ENCODE measurements at regions not wholly inside any gene's neighbourhood (a gene's known extent, or its start where the extent isn't known, plus 50 kb on each side); places are given as distances from the start of the nearest gene placed in this dataset.

GRCh38 chr6:81808851-81809570 lies 56.5 kb upstream of the TENT5A start:
- TF ChIP-seq CEBPB (IDR thresholded peaks at IDR 0.05) (no peak), RAD21 (IDR thresholded peaks at IDR 0.05; ENCODE audit: low read depth) (no peak), TEAD4 (IDR thresholded peaks at IDR 0.05) (no peak), NFIC (IDR thresholded peaks at IDR 0.05) (no peak), REST (IDR thresholded peaks at IDR 0.05; ENCODE audit: low read depth) (no peak), ZBTB7A (IDR thresholded peaks at IDR 0.05; ENCODE audit: low read depth) (no peak), MAX (IDR thresholded peaks at IDR 0.05) (no peak), CREB1 (IDR thresholded peaks at IDR 0.05; ENCODE audit: low read depth) (no peak), FOXM1 (IDR thresholded peaks at IDR 0.05; ENCODE audit: borderline replicate concordance, low read depth) (no peak), EP300 (IDR thresholded peaks at IDR 0.05; ENCODE audit: borderline replicate concordance) (no peak), YY1 (IDR thresholded peaks at IDR 0.05; ENCODE audit: low read depth) (no peak), TCF12 (IDR thresholded peaks at IDR 0.05; ENCODE audit: low read depth) (no peak), EGR1 (IDR thresholded peaks at IDR 0.05) (no peak), TAF1 (IDR thresholded peaks at IDR 0.05; ENCODE audit: low read depth) (no peak), USF1 (IDR thresholded peaks at IDR 0.05) (no peak)

- TF ChIP-seq ZBTB7A (IDR thresholded peaks at IDR 0.05; ENCODE audit: low read depth) (no peak), RAD21 (IDR thresholded peaks at IDR 0.05; ENCODE audit: low read depth) (no peak), TEAD4 (IDR thresholded peaks at IDR 0.05) (no peak), TCF12 (IDR thresholded peaks at IDR 0.05; ENCODE audit: low read depth) (no peak), YY1 (IDR thresholded peaks at IDR 0.05; ENCODE audit: low read depth) (no peak), EP300 (IDR thresholded peaks at IDR 0.05; ENCODE audit: borderline replicate concordance) (no peak), TAF1 (IDR thresholded peaks at IDR 0.05; ENCODE audit: low read depth) (no peak), CREB1 (IDR thresholded peaks at IDR 0.05; ENCODE audit: low read depth) (no peak), NFIC (IDR thresholded peaks at IDR 0.05) (no peak), MAX (IDR thresholded peaks at IDR 0.05) (no peak), CEBPB (IDR thresholded peaks at IDR 0.05) (no peak), REST (IDR thresholded peaks at IDR 0.05; ENCODE audit: low read depth) (no peak), USF1 (IDR thresholded peaks at IDR 0.05) (no peak), FOXM1 (IDR thresholded peaks at IDR 0.05; ENCODE audit: borderline replicate concordance, low read depth) (no peak), EGR1 (IDR thresholded peaks at IDR 0.05) (no peak)
Observed at GRCh38 chr6:81806793-81807565, 54.5 kb upstream of the TENT5A start.

- TF ChIP-seq REST (IDR thresholded peaks at IDR 0.05; ENCODE audit: low read depth) (no peak), EGR1 (IDR thresholded peaks at IDR 0.05) (no peak), NFIC (IDR thresholded peaks at IDR 0.05) (no peak), TCF12 (IDR thresholded peaks at IDR 0.05; ENCODE audit: low read depth) (no peak), CREB1 (IDR thresholded peaks at IDR 0.05; ENCODE audit: low read depth) (no peak), TEAD4 (IDR thresholded peaks at IDR 0.05) (no peak), RAD21 (IDR thresholded peaks at IDR 0.05; ENCODE audit: low read depth) (no peak), TAF1 (IDR thresholded peaks at IDR 0.05; ENCODE audit: low read depth) (no peak), CEBPB (IDR thresholded peaks at IDR 0.05) (no peak), ZBTB7A (IDR thresholded peaks at IDR 0.05; ENCODE audit: low read depth) (no peak), FOXM1 (IDR thresholded peaks at IDR 0.05; ENCODE audit: borderline replicate concordance, low read depth) (no peak), YY1 (IDR thresholded peaks at IDR 0.05; ENCODE audit: low read depth) (no peak), MAX (IDR thresholded peaks at IDR 0.05) (no peak), USF1 (IDR thresholded peaks at IDR 0.05) (no peak), EP300 (IDR thresholded peaks at IDR 0.05; ENCODE audit: borderline replicate concordance) (no peak)
Observed at GRCh38 chr6:81802356-81802755, 49.9 kb upstream of the TENT5A start.
